ENCODE measurements at regions not wholly inside any gene's neighbourhood (a gene's known extent, or its start where the extent isn't known, plus 50 kb on each side); places are given as distances from the start of the nearest gene placed in this dataset.
"Not testable (repeated sequence)": the region's sequence is repeated elsewhere in the genome, so short reads cannot be mapped to it uniquely, and the experiment has no call there.

- H3K9me3 ChIP-seq (replicated peaks in 1 of 2; ENCODE audit: control insufficient read depth in 1 of 2, insufficient read depth in 1 of 2, low read length in 2 of 2); H3K36me3 Mint-ChIP-seq; DNase-seq; H3K4me2 ChIP-seq (replicated peaks; ENCODE audit: extremely low read depth, low read length, poor library complexity, severe bottlenecking); H3K27me3 Mint-ChIP-seq (ENCODE audit: low read depth in 3 of 3); H3K36me3 ChIP-seq (replicated peaks in 1 of 2; ENCODE audit: control insufficient read depth in 1 of 2, insufficient read depth in 2 of 2, low read length in 2 of 2); H3K79me2 ChIP-seq (ENCODE audit: insufficient read depth, low read length); H3K27ac ChIP-seq (ENCODE audit: low read depth in 1 of 2, low read length in 2 of 2); intact Hi-C loops (cut with micrococcal nuclease); H2AFZ ChIP-seq (ENCODE audit: insufficient read depth, low read depth, low read length, poor library complexity, severe bottlenecking); H3K9me3 Mint-ChIP-seq; H3K4me3 ChIP-seq (replicated peaks in 1 of 3; ENCODE audit: low read depth in 2 of 3, low read length in 3 of 3); H3K4me3 Mint-ChIP-seq; H3K27me3 ChIP-seq (ENCODE audit: control insufficient read depth in 2 of 2, insufficient read depth in 2 of 2, low read length in 2 of 2); H3K9ac ChIP-seq (ENCODE audit: insufficient read depth, low read length, poor library complexity, severe bottlenecking); H4K20me1 ChIP-seq (ENCODE audit: insufficient read depth, low read length): not testable (repeated sequence)
- H3K4me1 ChIP-seq (ENCODE audit: control insufficient read depth in 1 of 2, insufficient read depth in 2 of 2, low read length in 2 of 2) = peaks cover 25% of the 10 kb centered on the region in 2 donors
- 89% methylated on average over 2 of the region's 2 CpGs for WGBS (ENCODE audit: insufficient coverage)
- Mint-ChIP-seq H3K4me1 (peaks cover 32% of the 10 kb centered on the region), H3K27ac (peak overlapping the region in 1 of 7 donors; percentile 20)
These were observed 107.5 kb upstream of the ALDH3B2 start for GRCh38 chr11:67781967-67782366.

- intact Hi-C loops (cut with micrococcal nuclease); H3K4me3 Mint-ChIP-seq: not testable (repeated sequence)
- 80% methylated on average over 1 of the region's 2 CpGs for WGBS (ENCODE audit: insufficient coverage)
These were observed 107.1 kb upstream of the ALDH3B2 start for GRCh38 chr11:67781506-67781905.

GRCh38 chr11:67780056-67780455, 105.6 kb upstream of the ALDH3B2 start:
- Mint-ChIP-seq H3K36me3 (peaks cover 0 to under 1% of the 10 kb centered on the region in 2 donors), H3K27me3 (ENCODE audit: low read depth in 3 of 3) (peaks cover 6 to 14% (median 7%) of the 10 kb centered on the region in 3 donors), H3K4me1 (peaks cover 51% of the 10 kb centered on the region), H3K9me3 (peaks cover 0 to 4% (median 2%) of the 10 kb centered on the region in 7 donors), H3K27ac (no peak overlapping the region), H3K4me3 (peak overlapping the region in 1 of 2 donors; percentile 8)
- no peak for TF ChIP-seq CTCF (IDR thresholded peaks at IDR 0.05)
- H3K9ac ChIP-seq (ENCODE audit: insufficient read depth, low read length, poor library complexity, severe bottlenecking) = no peak overlapping the region
- intact Hi-C loops (cut with micrococcal nuclease) = no loop called here
- H3K4me2 ChIP-seq (replicated peaks; ENCODE audit: extremely low read depth, low read length, poor library complexity, severe bottlenecking) = no peak overlapping the region
- no peaks in the 10 kb centered on the region for H3K36me3 ChIP-seq (replicated peaks in 1 of 2; ENCODE audit: control insufficient read depth in 1 of 2, insufficient read depth in 2 of 2, low read length in 2 of 2)
- peaks cover 36% of the 10 kb centered on the region in 2 donors for H3K4me1 ChIP-seq (ENCODE audit: control insufficient read depth in 1 of 2, insufficient read depth in 2 of 2, low read length in 2 of 2)
- peak in 1 of 3 donors; percentile 13 for DNase-seq
- H2AFZ ChIP-seq (ENCODE audit: insufficient read depth, low read depth, low read length, poor library complexity, severe bottlenecking) = no peak overlapping the region
- 0% methylated on average over 3 of the region's 4 CpGs for WGBS (ENCODE audit: insufficient coverage)
- no peak overlapping the region for H3K4me3 ChIP-seq (replicated peaks in 1 of 3; ENCODE audit: low read depth in 2 of 3, low read length in 3 of 3)
- no peaks in the 10 kb centered on the region for H3K79me2 ChIP-seq (ENCODE audit: insufficient read depth, low read length)
- no peaks in the 10 kb centered on the region for H4K20me1 ChIP-seq (ENCODE audit: insufficient read depth, low read length)
- H3K9me3 ChIP-seq (replicated peaks in 1 of 2; ENCODE audit: control insufficient read depth in 1 of 2, insufficient read depth in 1 of 2, low read length in 2 of 2) = peaks cover 0 to 2% of the 10 kb centered on the region in 2 donors
- H3K27ac ChIP-seq (ENCODE audit: low read depth in 1 of 2, low read length in 2 of 2) = no peak overlapping the region
- H3K27me3 ChIP-seq (ENCODE audit: control insufficient read depth in 2 of 2, insufficient read depth in 2 of 2, low read length in 2 of 2) = no peaks in the 10 kb centered on the region

More at GRCh38 chr11:67781506-67781905, 107.1 kb upstream of the ALDH3B2 start:
- not testable (repeated sequence) for H3K79me2 ChIP-seq (ENCODE audit: insufficient read depth, low read length); H3K4me2 ChIP-seq (replicated peaks; ENCODE audit: extremely low read depth, low read length, poor library complexity, severe bottlenecking); H3K36me3 Mint-ChIP-seq; H3K9me3 ChIP-seq (replicated peaks in 1 of 2; ENCODE audit: control insufficient read depth in 1 of 2, insufficient read depth in 1 of 2, low read length in 2 of 2); H3K4me3 ChIP-seq (replicated peaks in 1 of 3; ENCODE audit: low read depth in 2 of 3, low read length in 3 of 3); DNase-seq; H3K27me3 Mint-ChIP-seq (ENCODE audit: low read depth in 3 of 3); H3K27me3 ChIP-seq (ENCODE audit: control insufficient read depth in 2 of 2, insufficient read depth in 2 of 2, low read length in 2 of 2); H3K36me3 ChIP-seq (replicated peaks in 1 of 2; ENCODE audit: control insufficient read depth in 1 of 2, insufficient read depth in 2 of 2, low read length in 2 of 2); H4K20me1 ChIP-seq (ENCODE audit: insufficient read depth, low read length); H3K27ac ChIP-seq (ENCODE audit: low read depth in 1 of 2, low read length in 2 of 2); H3K9me3 Mint-ChIP-seq; H3K27ac Mint-ChIP-seq; H3K9ac ChIP-seq (ENCODE audit: insufficient read depth, low read length, poor library complexity, severe bottlenecking); H2AFZ ChIP-seq (ENCODE audit: insufficient read depth, low read depth, low read length, poor library complexity, severe bottlenecking)
- peaks cover 36% of the 10 kb centered on the region for H3K4me1 Mint-ChIP-seq
- H3K4me1 ChIP-seq (ENCODE audit: control insufficient read depth in 1 of 2, insufficient read depth in 2 of 2, low read length in 2 of 2) = peaks cover 29 to 30% of the 10 kb centered on the region in 2 donors

- H2AFZ ChIP-seq (ENCODE audit: insufficient read depth, low read depth, low read length, poor library complexity, severe bottlenecking); H4K20me1 ChIP-seq (ENCODE audit: insufficient read depth, low read length); H3K36me3 ChIP-seq (replicated peaks in 1 of 2; ENCODE audit: control insufficient read depth in 1 of 2, insufficient read depth in 2 of 2, low read length in 2 of 2); intact Hi-C loops (cut with micrococcal nuclease); H3K4me3 ChIP-seq (replicated peaks in 1 of 3; ENCODE audit: low read depth in 2 of 3, low read length in 3 of 3); H3K27ac ChIP-seq (ENCODE audit: low read depth in 1 of 2, low read length in 2 of 2); H3K36me3 Mint-ChIP-seq; H3K79me2 ChIP-seq (ENCODE audit: insufficient read depth, low read length); H3K4me2 ChIP-seq (replicated peaks; ENCODE audit: extremely low read depth, low read length, poor library complexity, severe bottlenecking); DNase-seq; H3K9me3 ChIP-seq (replicated peaks in 1 of 2; ENCODE audit: control insufficient read depth in 1 of 2, insufficient read depth in 1 of 2, low read length in 2 of 2); H3K27me3 ChIP-seq (ENCODE audit: control insufficient read depth in 2 of 2, insufficient read depth in 2 of 2, low read length in 2 of 2); H3K9me3 Mint-ChIP-seq; H3K9ac ChIP-seq (ENCODE audit: insufficient read depth, low read length, poor library complexity, severe bottlenecking): not testable (repeated sequence)
- 37% methylated on average over 3 of the region's 7 CpGs for whole genome bisulfite sequencing (ENCODE audit: insufficient coverage)
- Mint-ChIP-seq H3K4me3 (peak overlapping the region in 1 of 2 donors; percentile 59), H3K27me3 (ENCODE audit: low read depth in 3 of 3) (peaks cover 8 to 21% (median 15%) of the 10 kb centered on the region in 3 donors), H3K27ac (peak overlapping the region in 4 of 7 donors; percentile 13 to 49 (median 27)), H3K4me1 (peaks cover 56% of the 10 kb centered on the region)
- H3K4me1 ChIP-seq (ENCODE audit: control insufficient read depth in 1 of 2, insufficient read depth in 2 of 2, low read length in 2 of 2) = peaks cover 36% of the 10 kb centered on the region in 2 donors
These were observed 104.9 kb upstream of the ALDH3B2 start for GRCh38 chr11:67779189-67779875.

All from CD14-positive monocyte (primary cell).